ENCODE measurements at regions not wholly inside any gene's neighbourhood (a gene's known extent, or its start where the extent isn't known, plus 50 kb on each side); places are given as distances from the start of the nearest gene placed in this dataset.

DNA sequence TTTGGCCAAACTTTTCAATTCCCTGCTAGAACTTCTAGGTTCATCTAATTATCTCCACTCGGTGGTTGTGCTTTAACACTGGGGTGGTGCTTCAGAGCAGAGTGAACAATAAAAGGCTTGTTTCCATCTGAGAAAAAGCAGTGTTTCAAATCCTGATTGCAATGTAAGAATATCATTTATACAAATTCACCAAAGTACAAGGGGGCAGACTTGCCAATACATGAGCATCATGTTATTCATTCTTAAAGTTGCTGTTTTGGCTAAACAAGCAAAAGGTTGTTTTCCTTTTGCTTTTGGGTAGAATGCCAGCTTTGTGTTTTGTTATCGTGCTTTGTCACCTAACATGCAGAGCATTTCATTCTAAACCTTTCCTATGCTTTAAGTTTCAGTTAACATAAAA, 78.5 kb upstream of the UBAC2 start:
- in situ Hi-C loops (cut with HindIII; ENCODE audit: low sequenced_read_pairs) = no loop called here

- in situ Hi-C loops (cut with HindIII; ENCODE audit: low sequenced_read_pairs) = no loop called here
Measured at GRCh38 chr13:99123101-99124045, 77.3 kb upstream of the UBAC2 start.

DNA sequence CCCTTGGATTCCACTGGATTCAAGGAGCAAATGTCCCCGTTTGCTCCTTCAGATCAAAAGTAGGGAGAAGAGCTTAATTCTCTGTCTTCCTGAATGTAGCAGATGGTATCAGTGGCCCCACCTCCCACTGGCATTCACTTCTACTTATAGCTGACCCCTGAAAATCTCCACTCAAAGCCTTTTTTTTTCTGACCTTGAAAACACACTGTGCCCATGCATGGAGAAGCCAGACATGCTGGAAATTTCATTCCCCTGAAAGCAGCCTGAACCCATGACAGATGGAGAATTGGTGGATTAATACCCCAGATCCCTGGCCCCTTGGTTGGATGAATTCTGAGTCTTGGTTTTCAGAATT, 76.6 kb upstream of the UBAC2 start:
- in situ Hi-C loops (cut with HindIII; ENCODE audit: low sequenced_read_pairs) = no loop called here

DNA sequence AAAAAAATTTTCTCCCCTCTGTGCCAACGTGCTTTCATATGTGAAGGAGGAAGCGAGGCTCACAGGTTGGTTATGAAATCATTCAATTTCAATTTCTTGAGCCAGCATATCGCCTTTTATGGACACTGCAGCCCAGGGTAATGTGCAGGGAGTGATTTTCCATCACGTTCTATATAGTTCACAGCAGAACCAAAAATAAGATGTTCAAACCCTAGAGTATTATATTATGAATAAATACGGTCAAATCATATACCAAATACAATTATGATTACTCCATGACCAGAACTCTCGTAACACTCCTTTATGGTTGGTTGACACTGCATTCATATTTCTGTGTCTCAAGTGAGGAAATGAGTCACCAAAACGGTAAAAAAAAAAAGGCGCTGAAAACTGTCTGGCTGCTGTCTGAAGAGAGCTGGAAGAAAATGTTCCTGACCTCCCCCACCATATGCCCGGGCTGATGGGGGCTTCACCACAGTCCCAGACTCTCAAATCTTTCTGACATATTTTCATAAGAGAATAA, 75.8 kb upstream of the UBAC2 start:
- in situ Hi-C loops (cut with HindIII; ENCODE audit: low sequenced_read_pairs) = no loop called here

GRCh38 chr13:99125326-99125915, 75.2 kb upstream of the UBAC2 start:
- in situ Hi-C loops (cut with HindIII; ENCODE audit: low sequenced_read_pairs) = no loop called here

DNA sequence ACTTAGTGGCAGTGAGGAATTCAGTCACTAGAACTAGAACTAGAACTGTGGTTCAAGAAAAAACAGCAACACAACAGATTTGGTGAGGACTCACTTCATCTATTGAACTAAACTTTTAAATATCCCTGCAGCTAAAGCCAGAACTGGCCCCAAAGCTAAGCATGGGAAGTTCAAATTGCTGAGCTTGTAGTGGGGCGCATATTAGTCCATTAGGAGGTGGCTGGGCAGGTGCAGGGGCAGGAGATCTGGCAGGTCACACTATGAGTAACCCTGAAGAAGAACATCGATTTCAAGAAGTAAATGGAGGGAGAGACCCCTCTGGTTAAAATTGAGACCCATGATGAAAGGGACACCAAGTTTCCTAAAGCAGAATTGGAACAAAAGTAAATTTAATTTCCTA, 73.8 kb upstream of the UBAC2 start:
- in situ Hi-C loops (cut with HindIII; ENCODE audit: low sequenced_read_pairs) = no loop called here

GRCh38 chr13:99129050-99129449, 71.6 kb upstream of the UBAC2 start:
- in situ Hi-C loops (cut with HindIII; ENCODE audit: low sequenced_read_pairs) = no loop called here

DNA sequence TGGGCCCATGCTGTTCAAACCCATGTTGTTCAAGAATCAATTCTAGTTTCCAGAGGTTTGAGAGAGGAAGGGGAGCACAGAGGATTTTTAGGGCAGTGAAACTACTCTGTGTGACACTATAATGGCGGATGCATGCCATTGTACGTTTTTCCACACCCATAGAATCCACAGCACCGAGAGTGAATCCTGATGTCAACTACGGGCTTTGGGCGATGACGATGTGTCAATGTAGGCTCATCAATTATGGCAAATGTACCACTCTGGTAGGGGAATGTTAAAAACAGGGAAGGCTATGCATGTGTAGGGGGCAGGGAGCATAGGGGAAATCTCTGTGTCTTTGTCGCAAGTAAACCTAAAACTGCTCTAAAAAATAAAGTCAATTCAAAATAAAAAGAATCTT, 70.7 kb upstream of the UBAC2 start:
- in situ Hi-C loops (cut with HindIII; ENCODE audit: low sequenced_read_pairs) = no loop called here

- in situ Hi-C loops (cut with HindIII; ENCODE audit: low sequenced_read_pairs) = no loop called here
Measured at GRCh38 chr13:99131410-99131809, 69.2 kb upstream of the UBAC2 start.

DNA sequence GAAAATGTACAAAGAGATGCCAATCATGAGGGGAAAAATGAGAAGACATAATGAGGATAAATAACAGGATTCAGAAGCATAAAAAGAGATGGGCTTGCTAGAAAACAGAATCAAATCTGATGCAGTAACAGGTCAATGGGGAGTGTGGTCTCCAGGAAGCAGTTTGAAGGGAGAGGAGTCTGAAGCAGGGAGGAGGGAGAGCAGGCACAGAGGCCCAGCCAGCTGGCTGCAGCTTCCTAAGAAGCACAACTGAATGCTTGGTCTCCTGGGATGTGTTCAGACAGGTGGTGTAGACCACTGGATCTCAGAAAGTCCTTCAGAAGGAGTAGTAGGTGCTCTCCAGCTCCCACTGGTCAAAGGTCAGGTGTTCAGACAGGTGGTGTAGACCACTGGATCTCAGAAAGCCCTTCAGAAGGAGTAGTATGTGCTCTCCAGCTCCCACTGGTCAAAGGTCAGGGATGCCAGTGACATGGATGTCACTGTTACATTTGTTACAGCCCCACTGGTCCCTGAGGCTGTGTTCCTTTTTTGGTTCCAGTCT, 68.3 kb upstream of the UBAC2 start:
- in situ Hi-C loops (cut with HindIII; ENCODE audit: low sequenced_read_pairs) = no loop called here

DNA sequence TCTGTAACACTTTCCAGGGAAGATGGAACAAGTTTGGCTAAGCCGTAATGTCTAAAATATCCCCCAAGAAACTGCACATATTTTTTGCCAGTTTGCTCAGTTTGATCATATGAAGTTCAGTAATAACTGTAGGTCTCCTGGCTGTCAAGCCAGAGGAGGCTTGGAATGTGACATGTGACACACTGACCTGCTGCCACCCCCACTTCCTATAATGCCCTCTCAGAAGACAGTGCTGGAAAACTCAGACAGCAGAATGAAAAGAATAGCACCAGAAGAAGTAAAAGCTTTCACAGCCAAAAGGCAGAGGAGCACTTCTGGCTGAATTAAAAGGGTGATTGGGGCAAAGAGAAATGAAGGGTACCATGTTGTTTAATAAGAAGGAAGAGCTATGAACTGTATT, 67.4 kb upstream of the UBAC2 start:
- in situ Hi-C loops (cut with HindIII; ENCODE audit: low sequenced_read_pairs) = no loop called here

DNA sequence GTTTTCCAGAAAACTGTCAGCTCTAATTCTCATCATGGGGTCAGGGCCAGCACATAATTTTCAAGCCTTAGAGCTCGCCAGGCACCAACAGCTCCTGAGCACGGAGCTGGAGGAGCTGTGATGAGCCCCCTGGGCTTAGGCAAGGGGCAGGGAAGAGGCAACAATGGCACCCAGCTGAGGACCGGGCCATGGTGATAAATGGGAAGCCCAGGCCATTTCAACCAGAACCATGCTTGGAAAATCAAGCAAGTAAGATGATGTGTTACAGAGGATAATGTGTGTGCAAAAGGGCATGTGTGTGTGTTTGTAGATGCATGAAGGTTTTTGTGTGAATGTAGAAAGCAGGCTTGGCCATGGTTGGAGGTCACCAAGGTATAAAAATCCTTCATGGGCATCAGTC, 66.8 kb upstream of the UBAC2 start:
- in situ Hi-C loops (cut with HindIII; ENCODE audit: low sequenced_read_pairs) = no loop called here

- in situ Hi-C loops (cut with HindIII; ENCODE audit: low sequenced_read_pairs) = no loop called here
Measured at GRCh38 chr13:99135591-99135990, 65.1 kb upstream of the UBAC2 start.

GRCh38 chr13:99136427-99136954, 64.2 kb upstream of the UBAC2 start:
- in situ Hi-C loops (cut with HindIII; ENCODE audit: low sequenced_read_pairs) = no loop called here

GRCh38 chr13:99140831-99141230, 59.8 kb upstream of the UBAC2 start:
- in situ Hi-C loops (cut with HindIII; ENCODE audit: low sequenced_read_pairs) = no loop called here

DNA sequence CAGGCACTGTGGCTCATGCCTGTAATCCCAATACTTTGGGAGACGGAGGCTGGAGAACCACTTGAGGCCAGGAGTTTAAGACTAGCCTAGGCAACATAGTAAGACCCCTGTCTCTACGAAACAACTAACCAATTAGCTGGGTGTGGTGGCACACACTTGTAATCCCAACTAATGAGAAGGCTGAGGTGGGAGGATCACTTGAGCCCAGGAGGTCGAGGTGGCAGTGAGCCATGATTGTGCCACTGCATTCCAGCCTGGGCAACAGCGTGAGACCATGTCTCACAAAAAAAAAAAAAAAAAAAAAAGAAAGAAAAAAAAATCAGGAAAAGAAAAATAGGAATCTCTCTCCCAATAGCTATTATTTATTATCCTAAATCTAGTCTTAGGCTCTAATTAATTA, 56.8 kb upstream of the UBAC2 start:
- in situ Hi-C loops (cut with HindIII; ENCODE audit: low sequenced_read_pairs) = no loop called here

- in situ Hi-C loops (cut with HindIII; ENCODE audit: low sequenced_read_pairs) = no loop called here
Measured at GRCh38 chr13:99144306-99144705, 56.3 kb upstream of the UBAC2 start.

DNA sequence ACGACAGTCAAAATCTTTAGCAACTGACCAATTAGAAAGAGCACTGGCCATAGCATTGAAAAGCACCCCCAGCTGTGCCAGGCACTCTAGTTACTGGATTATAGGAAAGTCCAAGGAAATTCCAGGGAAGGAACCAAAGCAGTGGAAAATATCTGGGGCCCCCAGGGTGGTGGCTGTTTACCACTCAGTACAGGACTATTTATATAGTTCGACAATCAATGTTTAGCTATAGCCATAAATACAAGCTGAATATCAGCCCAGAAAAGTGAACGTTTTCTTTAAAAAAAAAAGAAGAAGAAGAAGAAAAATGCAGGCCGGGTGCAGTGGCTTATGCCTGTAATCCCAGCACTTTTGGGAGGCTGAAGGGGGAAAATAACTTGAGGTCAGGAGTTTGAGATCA, 55.2 kb upstream of the UBAC2 start:
- in situ Hi-C loops (cut with HindIII; ENCODE audit: low sequenced_read_pairs) = no loop called here

DNA sequence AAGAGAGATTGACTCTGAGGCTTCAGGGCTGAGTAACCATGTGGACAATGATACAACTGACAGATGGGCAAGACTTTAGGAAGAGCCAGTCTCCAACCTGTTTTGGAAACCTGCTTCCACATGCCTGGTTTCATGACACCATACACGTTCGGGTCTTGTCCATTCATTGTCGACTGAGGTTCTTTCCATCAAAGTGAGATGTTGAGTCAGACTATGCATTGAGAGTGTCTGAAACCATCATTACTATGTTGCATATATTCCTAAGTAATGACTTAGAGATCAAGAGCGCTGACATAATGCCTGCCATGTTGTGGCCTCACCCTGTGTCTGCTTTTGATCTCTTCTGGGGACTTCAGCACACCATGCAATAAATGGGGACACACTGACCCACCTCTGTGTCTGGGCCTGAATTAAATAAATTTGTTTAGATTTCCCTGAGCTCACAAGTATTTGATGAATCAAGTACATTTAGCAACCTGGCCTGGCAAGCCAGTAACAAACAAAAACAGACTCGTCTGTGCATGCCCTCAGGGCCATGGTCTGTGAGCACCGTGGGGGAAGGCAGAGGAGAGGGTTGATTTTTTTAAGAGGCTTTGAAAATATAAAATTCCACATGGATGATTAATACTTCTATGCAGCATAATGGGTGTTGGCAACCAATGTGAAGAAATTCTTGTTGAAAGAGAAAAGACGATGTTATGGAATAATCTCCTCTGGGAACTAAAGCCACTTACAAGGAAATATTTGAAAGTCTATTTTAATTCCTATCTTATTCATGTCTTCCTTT, 49.9 kb upstream of the UBAC2 start:
- in situ Hi-C loops (cut with HindIII; ENCODE audit: low sequenced_read_pairs) = loop anchor here (10.0 kb wide), 1 partner anchor 56 kb away; no protein-coding TSS in a partner anchor

Data from endothelial cell of hepatic sinusoid (primary cell).